Neural crest cell (in vitro differentiated cells): ENCODE measurements at regions not wholly inside any gene's neighbourhood (a gene's known extent, or its start where the extent isn't known, plus 50 kb on each side); places are given as distances from the start of the nearest gene placed in this dataset.
"Not testable (repeated sequence)": the region's sequence is repeated elsewhere in the genome, so short reads cannot be mapped to it uniquely, and the experiment has no call there.

Source experiments
- DNase-seq: peaks from one replicate; pipeline ENCODE4 v3.0.0; 2021; ENCODE audit warnings: low read depth, mixed read lengths, low spot score
- H3K27ac Mint-ChIP-seq: one replicate; pipeline ENCODE4 v1.8.0; 2021; ENCODE audit warnings: mild to moderate bottlenecking, mixed read lengths; ENCODE audit not compliant: unreplicated experiment
- H3K27me3 Mint-ChIP-seq: 2 replicates; pipeline ENCODE4 v1.8.0; 2021; ENCODE audit warnings: low read depth, mild to moderate bottlenecking, mixed read lengths
- H3K36me3 Mint-ChIP-seq: 2 replicates; pipeline ENCODE4 v1.8.0; 2021; ENCODE audit warnings: low read depth, mild to moderate bottlenecking, mixed read lengths
- H3K4me1 Mint-ChIP-seq: 2 replicates; pipeline ENCODE4 v1.8.0; 2021; ENCODE audit warnings: mixed read lengths
- H3K4me3 Mint-ChIP-seq: one replicate; pipeline ENCODE4 v1.8.0; 2021; ENCODE audit warnings: mild to moderate bottlenecking, mixed read lengths
- H3K9me3 Mint-ChIP-seq: 2 replicates; pipeline ENCODE4 v1.8.0; 2021; ENCODE audit warnings: mixed read lengths
- CTCF ChIP-seq: fragments of 200-600 bp; sonication (generic); conservative IDR thresholded peaks from 2 replicates; pipeline ENCODE4 v1.5.0; 2021; ENCODE audit warnings: antibody characterized with exemption, mild to moderate bottlenecking

DNA sequence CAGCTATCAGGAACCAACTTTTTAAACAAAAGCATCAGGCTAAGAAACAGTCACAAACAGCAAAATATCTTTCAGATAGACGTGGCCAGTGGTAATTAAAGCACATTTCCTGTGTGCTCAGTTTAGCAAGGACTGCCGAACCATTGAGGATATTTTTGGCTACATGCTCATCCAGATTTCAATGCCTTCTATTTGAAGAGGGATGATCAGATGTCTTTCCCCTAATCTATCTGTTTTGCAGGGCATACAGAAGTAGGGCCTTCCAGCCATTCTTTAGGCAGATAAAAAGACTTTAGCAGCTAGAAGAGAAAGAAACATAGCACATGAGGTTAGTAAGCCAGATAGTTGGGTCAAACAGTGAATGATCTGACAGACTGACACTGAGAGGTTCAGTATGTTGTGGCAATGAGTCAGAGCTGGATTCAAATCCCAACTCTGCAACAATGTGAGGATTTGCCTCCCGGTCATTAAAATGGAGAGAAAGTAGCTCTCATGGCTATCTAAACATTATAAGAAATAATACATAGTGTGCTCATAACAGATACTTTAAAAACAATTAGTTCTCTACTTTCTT, 100.0 kb upstream of the PRKG2 start:
- peaks cover 28% of the 10 kb centered on the region for H3K27me3 Mint-ChIP-seq
- H3K4me1 Mint-ChIP-seq, result peaks cover 6% of the 10 kb centered on the region
- no peak for DNase-seq
- no peak for TF ChIP-seq CTCF
- H3K9me3 Mint-ChIP-seq, result peaks cover 3% of the 10 kb centered on the region
- no peak overlapping the region for H3K4me3 Mint-ChIP-seq
- H3K36me3 Mint-ChIP-seq, result no peaks in the 10 kb centered on the region
- no peak overlapping the region for H3K27ac Mint-ChIP-seq

GRCh38 chr4:81314196-81314896, 99.3 kb upstream of the PRKG2 start:
- no peaks in the 10 kb centered on the region for H3K36me3 Mint-ChIP-seq
- H3K27me3 Mint-ChIP-seq, result peaks cover 24% of the 10 kb centered on the region
- no peak overlapping the region for H3K4me3 Mint-ChIP-seq
- H3K4me1 Mint-ChIP-seq, result peaks cover 6% of the 10 kb centered on the region
- TF ChIP-seq CTCF, result no peak
- no peak for DNase-seq
- H3K9me3 Mint-ChIP-seq, result peaks cover 3% of the 10 kb centered on the region
- no peak overlapping the region for H3K27ac Mint-ChIP-seq

- DNase-seq, result no peak
- H3K9me3 Mint-ChIP-seq, result peaks cover 3% of the 10 kb centered on the region
- no peaks in the 10 kb centered on the region for H3K36me3 Mint-ChIP-seq
- peaks cover 11% of the 10 kb centered on the region for H3K27me3 Mint-ChIP-seq
- H3K27ac Mint-ChIP-seq, result no peak overlapping the region
- no peaks in the 10 kb centered on the region for H3K4me1 Mint-ChIP-seq
- H3K4me3 Mint-ChIP-seq, result no peak overlapping the region
- no peak for TF ChIP-seq CTCF
Observed at GRCh38 chr4:81307991-81308390, 93.0 kb upstream of the PRKG2 start.

- no peak for TF ChIP-seq CTCF
- Mint-ChIP-seq H3K9me3 (no peaks in the 10 kb centered on the region), H3K36me3 (no peaks in the 10 kb centered on the region), H3K27me3 (peaks cover 11% of the 10 kb centered on the region), H3K4me1 (no peaks in the 10 kb centered on the region), H3K27ac (no peak overlapping the region), H3K4me3 (no peak overlapping the region)
- no peak for DNase-seq
Observed at GRCh38 chr4:81304871-81305270, 89.8 kb upstream of the PRKG2 start.

DNA sequence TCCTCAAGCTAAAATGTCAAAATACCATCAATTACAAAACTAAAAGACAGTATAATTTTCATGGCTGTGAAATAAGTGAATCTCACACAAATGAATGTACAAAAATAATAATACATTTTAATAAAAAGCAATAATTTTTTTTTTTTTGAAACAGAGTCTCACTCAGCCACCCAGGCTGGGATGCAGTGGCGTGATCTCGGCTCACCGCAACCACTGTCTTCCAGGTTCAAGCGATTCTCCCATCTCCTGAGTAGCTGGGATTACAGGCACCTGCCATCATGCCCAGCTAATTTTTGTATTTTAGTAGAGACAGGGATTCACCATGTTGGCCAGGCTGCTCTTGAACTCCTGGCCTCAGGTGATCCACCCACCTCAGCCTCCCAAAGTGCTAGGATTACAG, 85.3 kb upstream of the PRKG2 start:
- H3K4me3 Mint-ChIP-seq, H3K9me3 Mint-ChIP-seq, H3K27ac Mint-ChIP-seq, DNase-seq, H3K36me3 Mint-ChIP-seq, H3K4me1 Mint-ChIP-seq: not testable (repeated sequence)
- peaks cover 14% of the 10 kb centered on the region for H3K27me3 Mint-ChIP-seq

GRCh38 chr4:81290813-81291212, 75.8 kb upstream of the PRKG2 start:
- Mint-ChIP-seq H3K4me3 (no peak overlapping the region), H3K9me3 (no peaks in the 10 kb centered on the region), H3K27ac (no peak overlapping the region), H3K36me3 (no peaks in the 10 kb centered on the region), H3K4me1 (no peaks in the 10 kb centered on the region), H3K27me3 (peaks cover 34% of the 10 kb centered on the region)
- TF ChIP-seq CTCF, result no peak
- no peak for DNase-seq
